ENCODE measurements at regions not wholly inside any gene's neighbourhood (a gene's known extent, or its start where the extent isn't known, plus 50 kb on each side); places are given as distances from the start of the nearest gene placed in this dataset.

DNA sequence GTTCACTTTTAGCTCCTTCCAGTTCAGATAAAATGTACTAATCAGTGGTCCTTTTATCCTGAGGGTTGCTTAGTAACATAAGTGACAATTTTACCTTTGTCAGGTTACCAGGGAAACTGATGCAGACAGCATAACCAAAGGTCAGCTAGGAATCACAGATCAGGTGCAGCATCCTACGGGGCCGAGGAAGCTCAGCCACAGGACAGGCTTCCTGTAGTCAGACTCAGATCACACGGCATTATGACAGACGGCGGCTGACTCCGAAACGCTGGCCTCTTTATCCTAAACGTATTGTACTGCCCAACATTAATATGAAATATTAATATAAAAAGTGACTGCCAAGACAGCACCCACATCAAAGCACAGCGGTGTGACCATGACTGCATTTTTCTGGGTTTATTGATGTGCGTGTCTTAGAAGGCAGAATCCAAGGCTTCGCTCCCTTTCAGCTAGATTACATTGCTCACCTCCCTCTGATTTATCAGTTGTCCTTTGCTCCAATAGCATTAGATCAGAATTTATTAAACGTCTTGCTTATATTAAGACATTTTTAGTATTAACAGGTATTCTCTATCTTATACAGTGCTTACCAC lies 444.5 kb downstream of the CMPK2 start:
- no peak for DNase-seq (ENCODE audit: low read depth)
- no peaks in the 10 kb centered on the region for H3K27me3 ChIP-seq (ENCODE audit: control insufficient read depth, insufficient read depth, low read length)
- no peak overlapping the region for H3K4me3 ChIP-seq (ENCODE audit: low read depth, low read length)
- ChIA-PET CTCF (no interaction called here), POLR2A (no interaction called here)
- no peaks in the 10 kb centered on the region for H3K36me3 ChIP-seq (ENCODE audit: control insufficient read depth, insufficient read depth, low read length)
- TF ChIP-seq, protein P1, sequence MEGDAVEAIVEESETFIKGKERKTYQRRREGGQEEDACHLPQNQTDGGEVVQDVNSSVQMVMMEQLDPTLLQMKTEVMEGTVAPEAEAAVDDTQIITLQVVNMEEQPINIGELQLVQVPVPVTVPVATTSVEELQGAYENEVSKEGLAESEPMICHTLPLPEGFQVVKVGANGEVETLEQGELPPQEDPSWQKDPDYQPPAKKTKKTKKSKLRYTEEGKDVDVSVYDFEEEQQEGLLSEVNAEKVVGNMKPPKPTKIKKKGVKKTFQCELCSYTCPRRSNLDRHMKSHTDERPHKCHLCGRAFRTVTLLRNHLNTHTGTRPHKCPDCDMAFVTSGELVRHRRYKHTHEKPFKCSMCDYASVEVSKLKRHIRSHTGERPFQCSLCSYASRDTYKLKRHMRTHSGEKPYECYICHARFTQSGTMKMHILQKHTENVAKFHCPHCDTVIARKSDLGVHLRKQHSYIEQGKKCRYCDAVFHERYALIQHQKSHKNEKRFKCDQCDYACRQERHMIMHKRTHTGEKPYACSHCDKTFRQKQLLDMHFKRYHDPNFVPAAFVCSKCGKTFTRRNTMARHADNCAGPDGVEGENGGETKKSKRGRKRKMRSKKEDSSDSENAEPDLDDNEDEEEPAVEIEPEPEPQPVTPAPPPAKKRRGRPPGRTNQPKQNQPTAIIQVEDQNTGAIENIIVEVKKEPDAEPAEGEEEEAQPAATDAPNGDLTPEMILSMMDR (IDR thresholded peaks at IDR 0.05; ENCODE audit: insufficient read depth, low read depth, low read length): no peak

DNA sequence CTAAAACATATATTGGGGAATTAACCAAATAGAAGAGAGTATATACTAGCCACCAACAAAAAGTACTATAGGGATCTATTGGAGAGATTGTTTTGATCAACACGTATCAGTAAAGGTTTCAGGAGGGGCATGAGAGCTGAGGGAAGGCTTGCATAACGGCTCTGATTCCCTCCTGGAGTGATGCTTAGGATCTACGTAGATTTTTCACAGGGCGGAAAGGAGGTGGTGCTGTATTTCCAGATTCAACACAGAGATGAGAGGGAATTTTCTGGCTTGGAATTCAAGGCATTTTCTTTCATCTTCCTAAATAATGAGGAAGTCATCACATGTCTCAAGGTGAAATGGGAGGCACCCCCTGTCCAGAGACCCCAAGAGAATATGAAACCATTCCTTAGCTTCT lies 443.8 kb downstream of the CMPK2 start:
- POLR2A ChIA-PET: no interaction called here
- no peak for DNase-seq (ENCODE audit: low read depth)
- no peaks in the 10 kb centered on the region for H3K27me3 ChIP-seq (ENCODE audit: control insufficient read depth, insufficient read depth, low read length)
- no peak overlapping the region for H3K4me3 ChIP-seq (ENCODE audit: low read depth, low read length)
- TF ChIP-seq, protein P1 (IDR thresholded peaks at IDR 0.05; ENCODE audit: insufficient read depth, low read depth, low read length): no peak
- CTCF ChIA-PET: no interaction called here
- no peaks in the 10 kb centered on the region for H3K36me3 ChIP-seq (ENCODE audit: control insufficient read depth, insufficient read depth, low read length)

DNA sequence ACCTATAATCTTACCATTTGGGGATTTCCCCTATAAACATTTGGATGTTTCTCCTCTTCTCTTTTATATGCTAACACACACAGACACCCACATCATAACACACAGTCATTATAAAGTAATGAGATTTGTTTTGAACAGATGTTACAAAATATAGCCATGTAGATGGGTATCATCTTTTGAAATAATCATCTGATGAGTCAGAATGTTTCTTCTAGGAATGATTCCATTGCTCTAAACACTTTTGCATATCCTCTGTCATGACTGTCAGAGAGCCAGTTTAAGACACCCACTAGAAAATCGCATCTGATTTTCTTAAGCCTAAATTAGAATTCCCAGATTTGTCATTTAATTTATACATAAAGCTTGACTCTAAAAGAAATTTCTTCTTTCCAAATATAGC lies 442.6 kb downstream of the CMPK2 start:
- ChIA-PET CTCF (interaction anchor here (0.6 kb wide), 1 partner anchor 14 kb away, joined by 3 read pairs; no protein-coding TSS in a partner anchor), POLR2A (no interaction called here)
- TF ChIP-seq, protein P1 (IDR thresholded peaks at IDR 0.05; ENCODE audit: insufficient read depth, low read depth, low read length): no peak
- DNase-seq (ENCODE audit: low read depth): no peak
- no peaks in the 10 kb centered on the region for H3K36me3 ChIP-seq (ENCODE audit: control insufficient read depth, insufficient read depth, low read length)
- H3K27me3 ChIP-seq (ENCODE audit: control insufficient read depth, insufficient read depth, low read length): no peaks in the 10 kb centered on the region
- H3K4me3 ChIP-seq (ENCODE audit: low read depth, low read length): no peak overlapping the region

DNA sequence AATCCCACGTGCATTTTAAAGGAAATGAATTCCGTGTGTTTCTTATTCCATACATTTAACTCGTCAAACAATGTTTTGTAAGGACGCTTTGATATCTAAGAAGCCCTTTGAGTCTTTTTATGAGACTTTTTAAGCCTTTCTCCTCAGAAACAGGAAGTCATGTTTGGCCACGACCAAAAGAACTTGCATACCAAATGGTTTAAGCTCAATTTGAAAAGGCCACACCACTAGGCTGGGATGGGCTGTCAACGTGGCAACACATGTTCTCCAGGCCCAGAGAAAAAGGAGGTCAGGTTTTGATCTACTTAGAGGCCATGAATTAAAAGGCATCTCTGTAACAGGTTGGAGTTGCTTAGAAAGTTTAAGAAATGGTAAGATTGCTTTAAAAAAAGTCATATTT lies 441.8 kb downstream of the CMPK2 start:
- DNase-seq (ENCODE audit: low read depth): no peak
- CTCF ChIA-PET: no interaction called here

DNA sequence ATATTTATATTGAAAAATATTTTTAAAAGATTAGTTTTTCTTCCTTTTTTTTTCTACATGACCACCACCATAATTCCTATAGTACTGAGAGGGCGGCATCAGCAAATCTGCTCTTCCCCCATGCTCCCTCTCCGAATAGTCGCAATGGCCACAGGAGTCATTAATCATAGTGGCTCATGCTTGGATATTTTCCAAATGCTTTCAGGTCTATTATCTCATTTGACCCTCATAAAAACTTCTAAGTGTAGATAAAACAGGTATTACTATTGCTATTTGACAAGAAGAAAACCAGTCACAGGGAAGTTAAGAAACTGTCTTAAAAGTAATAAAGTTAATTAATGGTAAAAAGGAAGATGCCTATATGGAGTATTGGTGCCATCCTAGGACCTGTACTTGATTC lies 440.7 kb downstream of the CMPK2 start:
- no peak for DNase-seq (ENCODE audit: low read depth)
- ChIA-PET CTCF (no interaction called here), POLR2A (no interaction called here)
- Histone ChIP-seq H3K27me3 (ENCODE audit: control insufficient read depth, insufficient read depth, low read length) (no peaks in the 10 kb centered on the region), H3K36me3 (ENCODE audit: control insufficient read depth, insufficient read depth, low read length) (no peaks in the 10 kb centered on the region), H3K4me3 (ENCODE audit: low read depth, low read length) (no peak overlapping the region)
- TF ChIP-seq, protein P1 (IDR thresholded peaks at IDR 0.05; ENCODE audit: insufficient read depth, low read depth, low read length): no peak

More for the DNA sequence above, 441.8 kb downstream of the CMPK2 start:
- POLR2A ChIA-PET: no interaction called here
- Histone ChIP-seq H3K36me3 (ENCODE audit: control insufficient read depth, insufficient read depth, low read length) (no peaks in the 10 kb centered on the region), H3K4me3 (ENCODE audit: low read depth, low read length) (no peak overlapping the region), H3K27me3 (ENCODE audit: control insufficient read depth, insufficient read depth, low read length) (no peaks in the 10 kb centered on the region)
- TF ChIP-seq, protein P1 (IDR thresholded peaks at IDR 0.05; ENCODE audit: insufficient read depth, low read depth, low read length): no peak
